Chondrocyte (in vitro differentiated cells): ENCODE measurements at regions not wholly inside any gene's neighbourhood (a gene's known extent, or its start where the extent isn't known, plus 50 kb on each side); places are given as distances from the start of the nearest gene placed in this dataset.
"Not testable (repeated sequence)": the region's sequence is repeated elsewhere in the genome, so short reads cannot be mapped to it uniquely, and the experiment has no call there.

ENCODE experiments used
- DNase-seq: peaks from one replicate; pipeline ENCODE4 v3.0.0; 2021; ENCODE audit warnings: mixed read lengths, low spot score
- H3K27ac Mint-ChIP-seq: one replicate; pipeline ENCODE4 v1.8.0; 2021; ENCODE audit warnings: mild to moderate bottlenecking, moderate library complexity, mixed read lengths; ENCODE audit not compliant: unreplicated experiment
- H3K27me3 Mint-ChIP-seq: 2 replicates; pipeline ENCODE4 v1.8.0; 2021; ENCODE audit warnings: low read depth, mixed read lengths
- H3K36me3 Mint-ChIP-seq: 2 replicates; pipeline ENCODE4 v1.8.0; 2021; ENCODE audit warnings: low read depth, mixed read lengths
- H3K4me1 Mint-ChIP-seq: 2 replicates; pipeline ENCODE4 v1.8.0; 2021; ENCODE audit warnings: low read depth, mild to moderate bottlenecking, mixed read lengths
- H3K4me3 Mint-ChIP-seq: one replicate; pipeline ENCODE4 v1.8.0; 2021; ENCODE audit warnings: mild to moderate bottlenecking, moderate library complexity, mixed read lengths; ENCODE audit not compliant: unreplicated experiment
- H3K9me3 Mint-ChIP-seq: 2 replicates; pipeline ENCODE4 v1.8.0; 2021; ENCODE audit warnings: low read depth, mixed read lengths
- CTCF ChIP-seq: fragments of 200-600 bp; sonication (generic); IDR thresholded peaks from 2 replicates; pipeline ENCODE4 v1.5.0; 2021; ENCODE audit warnings: antibody characterized with exemption, mild to moderate bottlenecking, moderate library complexity

DNA sequence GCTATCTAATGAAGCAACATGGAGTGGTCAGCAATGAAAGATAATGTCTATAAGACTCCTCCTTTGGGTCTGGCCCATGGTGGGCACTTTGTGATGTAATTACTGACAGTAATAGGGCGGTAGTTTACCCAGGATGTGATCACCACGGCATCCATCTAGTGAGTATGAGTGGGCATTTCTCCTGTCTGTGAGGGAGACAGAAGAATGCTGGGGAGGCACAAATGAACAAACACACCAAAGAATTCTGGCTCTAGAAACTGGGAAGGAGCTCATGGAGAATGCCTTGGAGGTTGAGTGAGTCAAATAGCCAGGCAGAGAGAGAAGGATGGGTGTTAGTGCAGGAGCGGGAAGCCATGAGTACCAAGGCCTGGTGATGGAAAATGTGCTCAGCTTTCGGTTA is 217.5 kb downstream of the WNT5A start:
- peaks cover 3% of the 10 kb centered on the region for H3K4me1 Mint-ChIP-seq
- H3K27ac Mint-ChIP-seq = no peak overlapping the region
- no peak for DNase-seq
- TF ChIP-seq CTCF = no peak
- H3K36me3 Mint-ChIP-seq = no peaks in the 10 kb centered on the region
- no peaks in the 10 kb centered on the region for H3K27me3 Mint-ChIP-seq
- H3K4me3 Mint-ChIP-seq = no peak overlapping the region
- no peaks in the 10 kb centered on the region for H3K9me3 Mint-ChIP-seq

GRCh38 chr3:55269096-55269495 is 218.0 kb downstream of the WNT5A start:
- H3K27me3 Mint-ChIP-seq = no peaks in the 10 kb centered on the region
- no peak overlapping the region for H3K27ac Mint-ChIP-seq
- no peak for TF ChIP-seq CTCF
- no peak for DNase-seq
- no peaks in the 10 kb centered on the region for H3K9me3 Mint-ChIP-seq
- peaks cover 3% of the 10 kb centered on the region for H3K4me1 Mint-ChIP-seq
- no peak overlapping the region for H3K4me3 Mint-ChIP-seq
- H3K36me3 Mint-ChIP-seq = no peaks in the 10 kb centered on the region

DNA sequence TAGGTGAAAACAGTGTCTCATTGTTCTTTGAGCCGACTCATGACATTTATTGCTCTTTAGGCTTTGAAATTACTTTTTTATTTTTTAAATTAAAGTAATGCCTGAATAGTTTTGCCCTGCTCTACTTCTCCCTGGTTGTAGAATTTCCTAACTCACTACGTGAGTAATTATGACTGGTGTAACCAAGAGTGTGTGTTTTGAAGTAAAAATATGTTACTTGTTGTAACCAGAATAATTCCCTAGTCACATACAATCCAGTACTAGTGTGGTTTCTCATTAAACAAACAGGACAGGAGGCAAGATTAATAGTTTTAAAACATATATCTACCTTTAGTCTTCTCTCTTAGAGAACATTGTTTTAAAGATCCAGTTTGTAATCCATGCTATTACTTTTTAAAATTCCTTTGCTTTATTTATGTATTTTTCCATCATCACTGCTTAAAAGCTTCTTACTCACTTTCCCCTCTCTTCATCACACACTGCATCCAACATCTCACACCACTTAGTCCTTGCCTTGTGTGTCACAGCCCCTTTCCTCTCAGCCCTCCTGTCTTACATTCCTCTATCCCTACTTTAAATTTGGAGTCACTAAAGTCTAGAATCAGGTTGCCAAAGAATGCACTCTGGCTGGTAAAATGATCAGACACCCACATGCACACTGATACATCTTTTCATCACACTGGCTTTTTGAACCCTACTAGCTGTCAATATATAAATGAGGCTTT is 219.7 kb downstream of the WNT5A start:
- H3K27me3 Mint-ChIP-seq = no peaks in the 10 kb centered on the region
- peaks cover 3% of the 10 kb centered on the region for H3K4me1 Mint-ChIP-seq
- H3K4me3 Mint-ChIP-seq = no peak overlapping the region
- no peak for TF ChIP-seq CTCF
- no peaks in the 10 kb centered on the region for H3K36me3 Mint-ChIP-seq
- H3K9me3 Mint-ChIP-seq = peaks cover 1% of the 10 kb centered on the region
- DNase-seq = no peak
- H3K27ac Mint-ChIP-seq = no peak overlapping the region

- H3K4me3 Mint-ChIP-seq = no peak overlapping the region
- no peak for TF ChIP-seq CTCF
- peaks cover 11% of the 10 kb centered on the region for H3K9me3 Mint-ChIP-seq
- no peak overlapping the region for H3K27ac Mint-ChIP-seq
- H3K36me3 Mint-ChIP-seq = peaks cover 1% of the 10 kb centered on the region
- DNase-seq = no peak
- no peaks in the 10 kb centered on the region for H3K27me3 Mint-ChIP-seq
- peaks cover 3% of the 10 kb centered on the region for H3K4me1 Mint-ChIP-seq
These were observed 222.2 kb downstream of the WNT5A start for GRCh38 chr3:55264919-55265318.

DNA sequence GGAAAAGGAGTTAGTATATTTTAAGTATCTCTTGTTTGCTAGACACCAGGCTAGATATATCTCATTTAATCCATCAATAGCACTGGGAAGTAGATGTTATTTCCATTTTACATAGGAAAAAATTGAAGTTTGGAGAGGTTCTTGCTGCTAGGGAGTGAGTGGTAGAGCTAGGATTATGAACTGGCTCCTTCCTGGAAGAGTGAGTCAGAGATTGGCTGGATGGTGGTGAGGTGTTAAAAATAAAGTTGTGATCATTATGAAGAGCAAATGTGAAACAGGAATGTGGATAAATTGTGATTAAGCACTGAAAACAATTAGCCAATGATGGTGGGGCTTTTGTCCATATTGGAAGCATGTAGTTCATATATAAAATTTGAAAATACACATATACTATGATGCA is 234.2 kb downstream of the WNT5A start:
- Mint-ChIP-seq H3K36me3 (peaks cover 4% of the 10 kb centered on the region), H3K9me3 (peaks cover 24% of the 10 kb centered on the region), H3K4me1 (no peaks in the 10 kb centered on the region), H3K4me3 (no peak overlapping the region), H3K27ac (no peak overlapping the region), H3K27me3 (no peaks in the 10 kb centered on the region)
- TF ChIP-seq CTCF = no peak
- DNase-seq = no peak

DNA sequence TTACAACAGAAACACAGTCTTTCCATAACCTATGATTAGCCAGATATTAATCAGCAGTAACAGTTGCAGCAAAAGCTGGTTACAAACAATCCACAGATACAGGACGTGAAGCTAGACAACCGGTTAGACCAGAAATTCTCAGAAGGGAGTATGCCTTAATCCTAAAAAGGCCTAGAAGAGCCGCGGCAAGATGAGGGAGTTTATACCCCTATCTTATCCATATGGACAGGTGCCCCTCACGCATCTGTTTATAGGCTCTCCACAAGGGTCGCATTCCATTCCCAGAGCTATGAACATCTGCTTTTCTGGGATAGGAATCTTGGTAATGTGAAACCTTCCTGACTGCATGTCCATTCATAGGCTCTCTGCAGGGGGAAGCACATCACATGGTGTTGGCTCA is 237.9 kb downstream of the WNT5A start:
- H3K4me3 Mint-ChIP-seq, DNase-seq, H3K36me3 Mint-ChIP-seq, H3K4me1 Mint-ChIP-seq, H3K27me3 Mint-ChIP-seq, H3K27ac Mint-ChIP-seq: not testable (repeated sequence)
- peaks cover 27% of the 10 kb centered on the region for H3K9me3 Mint-ChIP-seq
